B cell (primary cell): ENCODE measurements at regions not wholly inside any gene's neighbourhood (a gene's known extent, or its start where the extent isn't known, plus 50 kb on each side); places are given as distances from the start of the nearest gene placed in this dataset.
"Not testable (repeated sequence)": the region's sequence is repeated elsewhere in the genome, so short reads cannot be mapped to it uniquely, and the experiment has no call there.

Source experiments
- CTCF ChIP-seq: fragments of 200-600 bp; IDR thresholded peaks from one replicate; pipeline ENCODE4 v1.8.0; 2022; ENCODE audit warnings: antibody characterized with exemption, mild to moderate bottlenecking
- EZH2 ChIP-seq: IDR thresholded peaks from 2 replicates; pipeline ENCODE4 v1.6.1; 2012; ENCODE audit warnings: borderline replicate concordance, low read depth, mild to moderate bottlenecking, moderate library complexity, low read length; ENCODE audit not compliant: insufficient read depth, poor library complexity, severe bottlenecking

GRCh38 chrY:18720395-18720794 lies 53.1 kb downstream of the HSFY2 start:
- TF ChIP-seq CTCF, EZH2: not testable (repeated sequence)
